Memory B cell (primary cell): ENCODE measurements at regions not wholly inside any gene's neighbourhood (a gene's known extent, or its start where the extent isn't known, plus 50 kb on each side); places are given as distances from the start of the nearest gene placed in this dataset.

Source experiments
- ATAC-seq: fragments of 150-1000 bp; cut with Tn5 transposase; 2 replicates; pipeline ENCODE4 v1.10.0; 2021; ENCODE audit warnings: low read depth, mild to moderate bottlenecking, moderate library complexity
- DNase-seq, 2 donors: peaks; one replicate each; pipeline ENCODE4 v3.0.0; 2022; ENCODE audit warnings: low spot score in 2 of 2
- H3K27ac Mint-ChIP-seq: one replicate; pipeline ENCODE4 v1.8.0; 2022; ENCODE audit warnings: mild to moderate bottlenecking, moderate library complexity, mixed read lengths
- H3K27me3 Mint-ChIP-seq: one replicate; pipeline ENCODE4 v1.8.0; 2022; ENCODE audit warnings: mixed read lengths
- H3K36me3 Mint-ChIP-seq: one replicate; pipeline ENCODE4 v1.8.0; 2022; ENCODE audit warnings: mild to moderate bottlenecking, mixed read lengths
- H3K4me1 Mint-ChIP-seq: one replicate; pipeline ENCODE4 v1.8.0; 2022; ENCODE audit warnings: mixed read lengths
- H3K4me3 Mint-ChIP-seq: one replicate; pipeline ENCODE4 v1.8.0; 2022; ENCODE audit warnings: mild to moderate bottlenecking, moderate library complexity, mixed read lengths
- H3K9me3 Mint-ChIP-seq: one replicate; pipeline ENCODE4 v1.8.0; 2022; ENCODE audit warnings: mixed read lengths

DNA sequence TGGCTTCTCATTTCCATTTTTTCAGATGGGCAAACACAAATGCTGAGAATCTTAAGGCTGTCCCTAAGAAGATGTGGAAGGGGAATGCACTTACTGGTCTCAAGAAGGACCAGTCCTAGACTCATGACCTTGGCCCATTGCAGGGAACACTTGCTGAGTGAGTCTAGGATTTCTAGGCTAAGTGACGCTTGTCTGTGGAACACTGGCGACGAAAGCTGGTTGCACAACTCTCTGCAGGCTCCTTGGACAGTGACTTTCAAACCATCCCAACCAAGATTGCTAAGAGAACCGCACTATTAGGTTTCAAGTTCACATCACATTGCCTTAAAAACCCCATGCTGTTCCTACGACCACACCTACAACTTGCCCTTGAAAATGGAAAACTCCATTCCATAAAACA lies 174.1 kb downstream of the AXIN2 start:
- DNase-seq (no peak), ATAC-seq (no peak)
- Mint-ChIP-seq H3K4me1 (peaks cover 2% of the 10 kb centered on the region), H3K27ac (no peak overlapping the region), H3K9me3 (peaks cover 6% of the 10 kb centered on the region), H3K27me3 (peaks cover 1% of the 10 kb centered on the region), H3K36me3 (peaks cover 4% of the 10 kb centered on the region), H3K4me3 (no peak overlapping the region)

DNA sequence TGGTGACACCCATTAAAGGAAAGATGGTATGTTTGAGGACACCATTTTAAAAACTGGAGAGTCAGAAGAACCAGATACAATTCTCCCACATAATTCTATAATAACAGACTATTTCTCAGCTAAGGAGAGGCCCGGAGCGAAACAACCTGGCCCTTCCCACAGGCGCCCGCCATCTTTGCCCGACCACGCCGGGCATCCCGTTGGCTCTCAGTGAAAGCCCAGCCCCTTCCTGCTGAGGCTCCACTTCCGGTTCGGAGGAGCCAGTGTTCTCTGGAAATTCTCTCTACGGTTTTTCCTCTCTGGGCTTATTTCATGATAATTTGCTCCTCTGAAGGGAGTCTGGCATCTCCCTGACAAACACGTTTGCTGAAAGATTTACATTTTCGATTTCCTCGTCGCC lies 175.7 kb downstream of the AXIN2 start:
- H3K27me3 Mint-ChIP-seq: peaks cover 1% of the 10 kb centered on the region
- no peak overlapping the region for H3K4me3 Mint-ChIP-seq
- H3K4me1 Mint-ChIP-seq: peaks cover 2% of the 10 kb centered on the region
- H3K27ac Mint-ChIP-seq: no peak overlapping the region
- H3K36me3 Mint-ChIP-seq: peaks cover 4% of the 10 kb centered on the region
- no peak for ATAC-seq
- peaks cover 6% of the 10 kb centered on the region for H3K9me3 Mint-ChIP-seq
- no peak for DNase-seq

DNA sequence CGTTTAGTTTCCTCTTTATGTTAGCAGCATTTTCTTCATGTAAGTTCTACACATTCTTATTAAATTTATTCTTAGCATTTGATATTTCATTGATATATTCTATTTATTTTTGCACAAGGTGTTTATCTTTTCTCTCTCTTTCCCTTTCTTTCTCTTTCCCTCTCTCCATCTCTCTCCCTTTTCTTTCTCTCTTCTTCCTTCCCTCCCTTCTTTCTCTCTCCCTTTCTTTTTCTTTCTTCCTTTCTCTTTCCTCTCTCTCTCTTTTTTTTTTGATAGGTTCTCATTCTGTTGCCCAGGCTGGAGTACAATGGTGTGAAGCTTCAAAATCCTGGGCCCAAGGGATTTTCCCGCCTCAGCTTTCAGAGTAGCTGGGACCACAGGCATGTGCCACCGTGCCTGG lies 176.4 kb downstream of the AXIN2 start:
- no peak for ATAC-seq
- DNase-seq: no peak
- Mint-ChIP-seq H3K36me3 (peaks cover 4% of the 10 kb centered on the region), H3K4me3 (no peak overlapping the region), H3K9me3 (peaks cover 6% of the 10 kb centered on the region), H3K27me3 (peaks cover 1% of the 10 kb centered on the region), H3K4me1 (peaks cover 2% of the 10 kb centered on the region), H3K27ac (no peak overlapping the region)

DNA sequence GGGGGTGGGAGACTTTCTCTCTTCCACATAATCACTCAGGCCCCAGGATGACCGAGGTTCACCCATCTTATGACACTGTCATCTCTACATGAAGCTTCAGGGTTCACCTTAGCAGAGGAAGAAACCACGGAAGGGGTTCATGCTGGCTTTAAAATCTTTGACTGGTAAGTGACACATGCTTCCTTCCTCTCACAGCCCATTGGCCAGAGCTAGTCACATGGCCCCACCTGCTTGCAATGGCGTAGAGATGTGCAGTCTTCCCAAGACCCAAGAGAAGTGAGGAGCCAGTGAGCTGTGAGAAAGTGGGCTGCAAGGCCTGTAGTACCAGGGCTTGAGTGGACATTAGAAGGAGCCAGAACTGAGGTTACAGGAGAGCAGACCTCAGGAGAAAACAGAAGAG lies 180.3 kb downstream of the AXIN2 start:
- H3K27me3 Mint-ChIP-seq: peaks cover 6% of the 10 kb centered on the region
- peaks cover 1% of the 10 kb centered on the region for H3K36me3 Mint-ChIP-seq

DNA sequence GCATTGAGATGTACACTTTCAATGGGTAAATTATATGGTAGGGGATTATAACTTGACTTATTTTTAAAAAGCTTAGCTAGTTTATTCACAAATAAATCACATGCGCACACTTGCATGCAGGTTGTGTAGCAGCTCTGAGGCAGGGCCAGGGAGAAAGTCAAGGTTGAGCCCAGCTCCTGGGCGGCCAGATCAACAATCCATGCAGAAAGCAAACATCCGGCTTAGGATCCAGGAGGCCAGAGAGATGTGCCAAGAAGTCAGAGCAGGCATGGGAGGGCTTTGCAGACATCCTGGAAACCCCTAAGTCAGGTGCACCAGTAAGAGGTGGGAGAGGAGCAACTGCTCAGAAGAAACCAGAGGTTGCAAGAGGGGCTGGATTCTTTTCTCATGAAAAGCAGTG lies 186.5 kb downstream of the AXIN2 start:
- Mint-ChIP-seq H3K4me3 (no peak overlapping the region), H3K27me3 (peaks cover 15% of the 10 kb centered on the region), H3K9me3 (peaks cover 3% of the 10 kb centered on the region), H3K4me1 (no peaks in the 10 kb centered on the region), H3K36me3 (no peaks in the 10 kb centered on the region), H3K27ac (no peak overlapping the region)
- ATAC-seq (no peak), DNase-seq (no peak)

More for the DNA sequence above, 180.3 kb downstream of the AXIN2 start:
- Mint-ChIP-seq H3K4me1 (no peaks in the 10 kb centered on the region), H3K4me3 (no peak overlapping the region), H3K9me3 (peaks cover 6% of the 10 kb centered on the region), H3K27ac (no peak overlapping the region)
- ATAC-seq: no peak
- no peak for DNase-seq

DNA sequence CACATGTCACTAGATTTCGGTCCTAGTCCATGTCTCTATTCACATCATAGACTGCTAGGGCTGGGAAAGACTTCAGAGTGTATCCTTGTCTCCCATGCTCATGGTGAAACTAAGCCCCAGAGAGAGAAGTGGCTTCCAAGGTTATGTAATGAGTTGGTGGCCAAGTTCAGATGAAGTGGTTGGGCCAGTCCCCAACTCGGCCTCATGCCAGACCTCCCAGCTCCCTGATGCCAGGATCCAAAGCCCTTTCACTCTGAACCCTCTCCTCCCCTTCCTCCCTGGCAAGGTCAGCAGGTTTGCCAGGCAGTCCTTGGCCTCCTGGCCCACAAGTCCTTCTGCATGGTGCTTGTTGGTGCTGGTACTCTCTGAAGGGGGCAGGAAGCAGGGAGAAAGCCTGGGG lies 189.7 kb downstream of the AXIN2 start:
- Mint-ChIP-seq H3K4me1 (no peaks in the 10 kb centered on the region), H3K4me3 (no peak overlapping the region), H3K27me3 (peaks cover 14% of the 10 kb centered on the region), H3K9me3 (peaks cover 2% of the 10 kb centered on the region), H3K36me3 (no peaks in the 10 kb centered on the region), H3K27ac (no peak overlapping the region)
- ATAC-seq: no peak
- DNase-seq: no peak

DNA sequence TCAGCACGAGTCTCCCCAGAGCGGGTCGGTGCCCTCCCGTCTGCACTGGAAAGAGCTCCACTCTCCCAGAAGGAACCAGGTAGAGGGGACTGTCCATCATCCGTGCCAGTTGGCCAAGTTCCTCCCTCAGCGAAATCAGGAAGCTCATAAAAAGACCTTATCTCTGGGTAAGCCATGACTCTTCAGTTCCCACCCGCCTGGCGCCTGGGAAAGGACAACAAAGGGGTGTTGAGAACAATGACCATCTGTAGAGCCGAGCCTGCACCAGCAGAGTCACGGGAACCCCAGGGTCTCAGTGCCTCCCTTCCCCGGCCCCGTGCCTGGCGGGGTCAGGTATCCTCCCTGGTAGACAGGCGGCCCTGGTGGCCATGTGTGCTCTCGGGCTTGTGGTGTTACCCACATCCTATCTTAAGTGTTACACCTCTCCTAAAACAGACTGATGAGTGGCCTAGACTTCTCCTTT lies 190.7 kb downstream of the AXIN2 start:
- H3K36me3 Mint-ChIP-seq: no peaks in the 10 kb centered on the region
- H3K9me3 Mint-ChIP-seq: peaks cover 2% of the 10 kb centered on the region
- ATAC-seq (no peak), DNase-seq (no peak)
- H3K4me3 Mint-ChIP-seq: no peak overlapping the region
- H3K27me3 Mint-ChIP-seq: peaks cover 12% of the 10 kb centered on the region
- no peak overlapping the region for H3K27ac Mint-ChIP-seq
- no peaks in the 10 kb centered on the region for H3K4me1 Mint-ChIP-seq

DNA sequence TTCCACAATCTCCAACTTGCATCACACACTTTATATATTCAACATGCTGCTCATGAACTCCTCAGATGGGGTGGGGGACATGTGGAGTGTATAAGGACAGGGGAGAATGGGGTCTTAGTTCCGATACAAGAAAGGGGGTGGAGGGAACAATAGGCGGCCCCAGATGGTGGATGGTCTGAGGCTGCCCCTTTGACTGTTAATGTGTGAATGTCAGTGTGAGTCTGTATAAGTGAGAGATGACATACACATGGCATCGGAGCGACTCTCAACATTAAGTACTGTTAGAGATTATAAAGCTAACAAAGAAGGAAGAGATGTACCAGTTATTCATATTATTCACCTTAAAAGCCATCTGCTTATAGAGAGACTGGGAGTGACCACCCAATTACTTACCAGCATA lies 193.1 kb downstream of the AXIN2 start:
- no peak overlapping the region for H3K27ac Mint-ChIP-seq
- H3K36me3 Mint-ChIP-seq: no peaks in the 10 kb centered on the region
- no peak overlapping the region for H3K4me3 Mint-ChIP-seq
- no peak for DNase-seq
- H3K4me1 Mint-ChIP-seq: no peaks in the 10 kb centered on the region
- peaks cover 2% of the 10 kb centered on the region for H3K9me3 Mint-ChIP-seq
- peaks cover 13% of the 10 kb centered on the region for H3K27me3 Mint-ChIP-seq
- no peak for ATAC-seq

DNA sequence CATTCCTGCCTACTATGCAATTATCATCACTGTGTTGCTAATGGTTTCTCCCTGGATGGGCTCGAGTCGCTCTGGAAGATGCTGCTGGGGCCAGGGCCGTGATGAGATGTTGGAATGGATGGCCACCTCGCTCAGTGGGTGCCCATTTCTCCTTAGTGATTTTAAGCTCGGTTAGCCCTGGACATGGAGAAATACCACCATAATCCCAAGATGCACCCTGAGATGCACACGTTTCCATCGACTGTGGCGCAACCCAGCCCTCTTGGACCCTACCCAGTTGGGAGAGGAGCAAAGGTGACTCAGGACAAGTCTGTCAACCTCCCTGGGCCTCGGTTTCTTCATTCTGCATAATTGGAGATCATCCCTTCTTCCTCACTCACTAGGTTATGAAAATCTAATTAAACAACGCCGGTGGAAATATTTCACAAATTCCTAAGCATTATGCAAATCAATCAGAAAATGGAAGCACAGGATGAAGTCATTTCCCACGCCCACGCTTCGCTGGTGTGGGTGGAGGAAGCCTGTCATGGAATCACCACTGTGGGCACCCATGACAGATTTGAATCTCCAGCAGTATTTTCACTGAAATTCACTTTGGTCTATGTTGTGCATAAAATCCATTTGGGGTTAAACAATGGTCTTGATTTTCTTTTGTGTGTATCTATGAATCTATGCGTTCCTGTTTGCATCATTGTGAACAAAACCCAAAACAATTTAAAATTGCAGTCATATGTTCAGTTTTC lies 195.2 kb downstream of the AXIN2 start:
- DNase-seq (no peak), ATAC-seq (no peak)
- H3K4me3 Mint-ChIP-seq: no peak overlapping the region

DNA sequence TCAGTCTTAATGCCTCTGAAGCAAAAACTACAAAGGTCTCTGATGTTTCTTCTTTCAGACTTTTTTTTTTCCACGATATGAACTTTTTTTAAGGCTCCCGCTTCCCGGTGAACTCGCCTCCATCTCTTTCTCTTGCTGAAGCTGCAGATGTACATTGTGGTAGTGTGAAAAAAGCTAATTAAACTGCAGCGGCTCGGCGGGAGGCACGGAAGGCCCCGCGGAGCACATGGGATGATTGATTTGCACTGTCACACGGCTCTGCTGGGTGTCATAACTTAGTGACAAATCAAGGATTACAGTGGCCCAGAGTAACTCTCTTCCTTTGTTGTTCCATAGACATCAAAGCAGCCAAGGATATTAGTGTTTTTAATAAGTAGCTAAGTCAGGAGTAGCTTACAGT lies 196.3 kb downstream of the AXIN2 start:
- Mint-ChIP-seq H3K27ac (no peak overlapping the region), H3K36me3 (no peaks in the 10 kb centered on the region), H3K4me3 (no peak overlapping the region), H3K9me3 (peaks cover 2% of the 10 kb centered on the region), H3K4me1 (no peaks in the 10 kb centered on the region), H3K27me3 (peaks cover 7% of the 10 kb centered on the region)
- ATAC-seq (no peak), DNase-seq (no peak)

More for the DNA sequence above, 195.2 kb downstream of the AXIN2 start:
- Mint-ChIP-seq H3K27me3 (peaks cover 9% of the 10 kb centered on the region), H3K27ac (no peak overlapping the region), H3K36me3 (no peaks in the 10 kb centered on the region), H3K4me1 (no peaks in the 10 kb centered on the region), H3K9me3 (peaks cover 2% of the 10 kb centered on the region)

DNA sequence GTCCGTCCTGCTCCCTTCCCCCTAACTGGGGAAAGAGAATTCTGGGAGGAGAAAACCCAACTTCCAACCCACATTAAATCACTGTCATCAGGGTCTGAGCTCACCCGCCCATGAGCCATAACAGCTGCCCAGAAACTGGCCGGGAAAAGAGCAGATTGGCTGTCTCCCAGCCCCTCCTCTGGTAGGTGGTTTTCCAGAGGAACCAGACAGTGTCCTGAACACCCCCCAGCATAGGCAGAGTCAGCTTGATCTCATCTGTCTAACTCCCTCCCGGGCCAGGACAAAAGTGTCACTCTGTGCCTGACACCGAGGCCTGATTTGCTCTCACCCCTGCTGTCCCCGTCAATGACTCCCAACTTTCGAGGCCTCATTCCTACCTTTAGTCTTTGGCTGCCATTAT lies 197.0 kb downstream of the AXIN2 start:
- H3K4me1 Mint-ChIP-seq: no peaks in the 10 kb centered on the region
- DNase-seq (no peak), ATAC-seq (no peak)
- no peaks in the 10 kb centered on the region for H3K36me3 Mint-ChIP-seq
- peaks cover 8% of the 10 kb centered on the region for H3K27me3 Mint-ChIP-seq
- peaks cover 2% of the 10 kb centered on the region for H3K9me3 Mint-ChIP-seq
- H3K4me3 Mint-ChIP-seq: no peak overlapping the region
- no peak overlapping the region for H3K27ac Mint-ChIP-seq

DNA sequence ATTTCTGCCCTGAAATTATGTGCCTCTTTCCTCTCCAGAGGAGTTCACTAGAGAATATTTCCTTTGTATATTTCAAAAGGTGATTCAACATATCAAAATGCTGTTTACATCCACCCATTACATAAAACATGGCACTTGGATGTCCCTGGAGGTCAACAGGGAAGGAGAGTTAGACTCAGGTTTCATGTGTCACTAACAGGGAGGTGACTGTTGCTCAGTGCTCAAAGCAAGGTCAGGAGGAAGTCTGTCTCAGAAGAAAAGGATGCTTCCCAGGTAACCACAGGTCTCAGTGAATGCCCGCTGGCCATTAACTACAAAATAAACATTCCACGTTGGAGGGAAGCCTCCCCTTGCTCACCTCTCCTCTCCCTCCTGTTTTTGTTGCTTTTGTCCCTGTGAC lies 198.6 kb downstream of the AXIN2 start:
- no peaks in the 10 kb centered on the region for H3K36me3 Mint-ChIP-seq
- DNase-seq (no peak), ATAC-seq (no peak)
- no peaks in the 10 kb centered on the region for H3K4me1 Mint-ChIP-seq
- peaks cover 2% of the 10 kb centered on the region for H3K9me3 Mint-ChIP-seq
- no peak overlapping the region for H3K27ac Mint-ChIP-seq
- H3K4me3 Mint-ChIP-seq: no peak overlapping the region
- H3K27me3 Mint-ChIP-seq: peaks cover 10% of the 10 kb centered on the region

DNA sequence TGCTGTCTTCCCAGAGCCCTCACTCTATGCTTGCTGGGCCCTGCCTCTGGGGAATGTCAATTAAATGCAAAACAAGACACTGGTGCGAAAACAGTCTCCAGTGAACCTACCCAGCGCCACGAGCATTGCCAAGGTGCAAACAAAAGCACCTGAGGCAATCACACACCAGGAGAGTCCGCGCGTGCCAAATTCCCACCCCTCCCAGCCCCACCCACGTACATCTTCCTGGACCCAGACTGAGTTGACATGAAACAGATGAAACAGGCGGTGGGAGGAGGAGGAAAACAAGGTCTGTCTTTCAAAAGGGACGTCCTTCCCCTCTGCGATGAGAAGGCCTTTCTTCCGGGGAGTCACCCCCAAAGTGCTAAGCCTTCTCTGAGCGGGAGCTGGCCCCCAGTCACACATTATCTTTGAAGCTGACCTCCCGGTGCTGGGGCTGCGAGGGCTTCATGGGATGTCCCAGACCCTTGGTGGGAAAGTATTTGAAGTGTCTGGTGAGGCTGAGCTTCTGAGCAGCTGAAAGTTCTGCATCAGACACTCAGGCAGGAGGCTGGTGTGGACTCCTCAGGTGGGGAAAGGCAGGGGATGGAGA lies 200.4 kb downstream of the AXIN2 start:
- no peaks in the 10 kb centered on the region for H3K9me3 Mint-ChIP-seq
- H3K4me3 Mint-ChIP-seq: no peak overlapping the region
- ATAC-seq: no peak
- no peaks in the 10 kb centered on the region for H3K36me3 Mint-ChIP-seq
- peaks cover 8% of the 10 kb centered on the region for H3K27me3 Mint-ChIP-seq
- H3K27ac Mint-ChIP-seq: no peak overlapping the region
- DNase-seq: no peak
- no peaks in the 10 kb centered on the region for H3K4me1 Mint-ChIP-seq

DNA sequence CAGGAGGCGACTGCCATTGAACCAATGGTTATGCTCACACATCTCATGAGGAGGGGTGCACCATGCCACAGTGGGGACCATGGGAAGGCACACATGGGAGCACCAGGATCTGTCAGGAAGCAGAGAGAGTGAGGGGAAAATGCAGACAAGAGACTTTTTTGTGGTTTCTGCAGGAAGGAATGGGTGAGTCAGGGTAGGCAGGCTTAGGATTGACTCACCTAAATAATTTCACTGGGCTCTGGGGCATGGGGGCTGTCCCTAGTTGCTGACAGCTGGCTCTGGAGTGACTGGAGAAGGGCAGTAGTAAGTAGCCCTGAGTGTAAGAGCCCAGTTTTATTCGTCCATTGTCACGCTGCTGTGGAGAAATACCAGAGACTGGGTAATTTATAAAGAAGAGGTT lies 202.4 kb downstream of the AXIN2 start:
- no peak for DNase-seq
- Mint-ChIP-seq H3K27ac (no peak overlapping the region), H3K4me3 (no peak overlapping the region)

DNA sequence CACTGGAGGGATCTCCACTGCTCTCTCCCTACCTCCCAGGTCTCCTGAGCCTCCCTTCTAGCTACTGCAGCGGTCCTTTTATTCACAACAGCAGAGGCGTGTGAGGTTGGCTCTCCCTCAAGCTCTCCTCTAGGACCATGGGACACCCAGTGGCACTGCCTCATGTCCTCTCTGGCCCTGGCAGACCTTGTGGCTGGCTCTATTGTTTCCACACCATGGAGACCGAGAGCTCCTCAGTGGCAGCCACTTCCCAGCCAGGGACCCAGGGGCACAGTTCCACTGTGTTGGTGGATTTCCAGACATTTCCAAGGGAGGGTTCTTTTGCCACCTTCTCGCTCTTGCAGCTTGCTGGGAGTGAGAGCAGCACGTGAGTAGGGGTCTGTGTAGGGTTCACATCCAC lies 204.9 kb downstream of the AXIN2 start:
- no peak overlapping the region for H3K27ac Mint-ChIP-seq
- H3K27me3 Mint-ChIP-seq: peaks cover 6% of the 10 kb centered on the region
- H3K4me3 Mint-ChIP-seq: no peak overlapping the region
- ATAC-seq (no peak), DNase-seq (no peak)
- H3K36me3 Mint-ChIP-seq: no peaks in the 10 kb centered on the region
- no peaks in the 10 kb centered on the region for H3K9me3 Mint-ChIP-seq
- H3K4me1 Mint-ChIP-seq: no peaks in the 10 kb centered on the region

More for the DNA sequence above, 202.4 kb downstream of the AXIN2 start:
- H3K4me1 Mint-ChIP-seq: no peaks in the 10 kb centered on the region
- ATAC-seq: no peak
- no peaks in the 10 kb centered on the region for H3K9me3 Mint-ChIP-seq
- H3K27me3 Mint-ChIP-seq: peaks cover 6% of the 10 kb centered on the region
- H3K36me3 Mint-ChIP-seq: no peaks in the 10 kb centered on the region
